Ovary (tissue), 7 donors: ENCODE measurements at regions not wholly inside any gene's neighbourhood (a gene's known extent, or its start where the extent isn't known, plus 50 kb on each side); places are given as distances from the start of the nearest gene placed in this dataset.

Experiments
- DNase-seq, 5 donors: peaks; one replicate each; pipeline ENCODE4 v3.0.0-alpha.2; 2019 to 2020
- H3K27ac ChIP-seq, 2 donors: fragments of 200-600 bp; one replicate each; pipeline versions ENCODE4 v1.5.1 to v1.8.0; 2019 to 2022
- H3K27me3 ChIP-seq: fragments of 200-600 bp; one replicate; pipeline ENCODE4 v1.8.0; 2022
- H3K36me3 ChIP-seq: fragments of 200-600 bp; sonication (generic); one replicate; pipeline ENCODE4 v1.5.1; 2019
- H3K4me1 ChIP-seq: one replicate; pipeline ENCODE4 v1.8.1; 2013; ENCODE audit warnings: mild to moderate bottlenecking, moderate library complexity; ENCODE audit not compliant: insufficient read depth
- H3K4me3 ChIP-seq: fragments of 200-600 bp; sonication (generic); one replicate; pipeline ENCODE4 v1.5.1; 2017
- H3K9me3 ChIP-seq, 2 donors: fragments of 200-600 bp in 1 of 2; sonication (generic) in 1 of 2; one replicate each; pipeline versions ENCODE4 v1.5.1 to v1.8.1; 2013 to 2019; ENCODE audit warnings: mild to moderate bottlenecking in 1 of 2, moderate library complexity in 1 of 2
- CTCF ChIP-seq, 3 donors: fragments of 450-650 bp in 2 of 3; fragments of 200-600 bp in 1 of 3; IDR thresholded peaks; one replicate each; pipeline versions ENCODE4 v1.5.1 to v1.8.0; 2016 to 2022; ENCODE audit warnings: antibody characterized with exemption in 3 of 3, mild to moderate bottlenecking in 1 of 3
- EP300 ChIP-seq: sonication (generic); formaldehyde crosslinking; IDR thresholded peaks from one replicate; pipeline ENCODE4 v1.6.1; 2017; ENCODE audit warnings: antibody characterized with exemption
- POLR2A ChIP-seq: fragments of 450-650 bp; IDR thresholded peaks from one replicate; pipeline ENCODE4 v1.6.1; 2017; ENCODE audit warnings: antibody characterized with exemption, mild to moderate bottlenecking, moderate library complexity
- WGBS, 3 donors: extraction: QIAGEN DNeasy Blood & Tissue Kit in 1 of 3; methylation state at CpG; one replicate each; pipeline versions ENCODE4 v1.1.5 to v1.1.7; 2013 to 2017; 5-methylcytosine and 5-hydroxymethylcytosine counted together
- intact Hi-C, 4 donors: fragments of 100-400 bp; cut with DNase I; formaldehyde crosslinking; loops; one replicate each; pipeline versions ENCODE4 v1.11.0 to v1.15.1; 2022 to 2023
- donor health status: DM: no; HTN: no; CAD: no; lungs with moderate emphysema.
- donor health status: DM: no; HTN: no; CAD: no.
- donor health status: Bipolar disorder and iron deficiency.
- donor health status: DM: no; HTN: no; CAD: no.
- donor health status: DM: yes; HTN: yes; CAD: no.

GRCh38 chr3:174423936-174424335 is 435.2 kb upstream of the NAALADL2 start:
- no peaks in the 10 kb centered on the region for H3K36me3 ChIP-seq
- no peak for DNase-seq
- TF ChIP-seq POLR2A, result no peak
- no peak for TF ChIP-seq CTCF (IDR thresholded peaks at IDR 0.05)
- no peak for TF ChIP-seq EP300
- WGBS, 3 donors, result 82 to 92% (median 88%) methylated on average over 2 of the region's 2 CpGs
- no peaks in the 10 kb centered on the region for H3K27me3 ChIP-seq
- no peaks in the 10 kb centered on the region for H3K4me1 ChIP-seq
- H3K4me3 ChIP-seq, result no peak overlapping the region
- no peaks in the 10 kb centered on the region for H3K9me3 ChIP-seq
- intact Hi-C loops, result no loop called here
- H3K27ac ChIP-seq, result no peak overlapping the region

GRCh38 chr3:174424656-174425055 is 434.5 kb upstream of the NAALADL2 start:
- Histone ChIP-seq H3K36me3 (no peaks in the 10 kb centered on the region), H3K4me3 (no peak overlapping the region), H3K9me3 (no peaks in the 10 kb centered on the region), H3K27me3 (no peaks in the 10 kb centered on the region), H3K4me1 (no peaks in the 10 kb centered on the region), H3K27ac (no peak overlapping the region)
- intact Hi-C loops, result no loop called here
- 89 to 92% (median 92%) methylated on average over 1 of the region's 1 CpG for WGBS, 3 donors
- no peak for DNase-seq
- TF ChIP-seq POLR2A, result no peak
- no peak for TF ChIP-seq EP300
- TF ChIP-seq CTCF (IDR thresholded peaks at IDR 0.05), result no peak

GRCh38 chr3:174425422-174425821 is 433.7 kb upstream of the NAALADL2 start:
- WGBS, 3 donors, result 95 to 97% (median 97%) methylated on average over 3 of the region's 3 CpGs
- no peak overlapping the region for H3K4me3 ChIP-seq
- no peaks in the 10 kb centered on the region for H3K36me3 ChIP-seq
- intact Hi-C loops, result no loop called here
- H3K4me1 ChIP-seq, result no peaks in the 10 kb centered on the region
- TF ChIP-seq CTCF (IDR thresholded peaks at IDR 0.05) (no peak), EP300 (no peak), POLR2A (no peak)
- H3K9me3 ChIP-seq, result no peaks in the 10 kb centered on the region
- DNase-seq, result no peak
- no peaks in the 10 kb centered on the region for H3K27me3 ChIP-seq
- H3K27ac ChIP-seq, result no peak overlapping the region

DNA sequence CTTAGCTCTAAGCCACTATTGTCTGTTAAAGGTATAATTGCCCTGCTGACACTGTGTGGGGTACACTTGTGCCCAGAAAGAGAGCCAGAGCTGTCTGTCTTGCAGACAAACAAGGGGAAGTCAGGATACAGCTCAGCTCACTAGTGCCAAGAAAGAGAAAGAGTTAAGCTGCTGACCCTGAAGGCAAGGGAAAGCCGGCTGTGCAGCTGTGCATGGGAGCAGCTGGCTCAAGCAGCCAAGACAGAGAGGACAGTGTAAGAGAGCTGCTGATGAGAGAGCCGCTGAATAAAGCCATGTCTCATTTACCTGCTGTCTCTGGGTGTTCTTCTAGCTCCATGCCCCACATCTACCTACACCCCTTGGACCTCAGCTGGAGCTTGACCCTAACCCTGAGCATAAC is 428.1 kb upstream of the NAALADL2 start:
- Histone ChIP-seq H3K27me3 (no peaks in the 10 kb centered on the region), H3K4me3 (no peak overlapping the region), H3K9me3 (no peaks in the 10 kb centered on the region), H3K27ac (no peak overlapping the region), H3K4me1 (no peaks in the 10 kb centered on the region), H3K36me3 (no peaks in the 10 kb centered on the region)
- no peak for DNase-seq
- TF ChIP-seq POLR2A (no peak), EP300 (no peak), CTCF (IDR thresholded peaks at IDR 0.05) (no peak)
- WGBS, 3 donors, result 11 to 43% (median 14%) methylated on average over 2 of the region's 2 CpGs
- intact Hi-C loops, result no loop called here

DNA sequence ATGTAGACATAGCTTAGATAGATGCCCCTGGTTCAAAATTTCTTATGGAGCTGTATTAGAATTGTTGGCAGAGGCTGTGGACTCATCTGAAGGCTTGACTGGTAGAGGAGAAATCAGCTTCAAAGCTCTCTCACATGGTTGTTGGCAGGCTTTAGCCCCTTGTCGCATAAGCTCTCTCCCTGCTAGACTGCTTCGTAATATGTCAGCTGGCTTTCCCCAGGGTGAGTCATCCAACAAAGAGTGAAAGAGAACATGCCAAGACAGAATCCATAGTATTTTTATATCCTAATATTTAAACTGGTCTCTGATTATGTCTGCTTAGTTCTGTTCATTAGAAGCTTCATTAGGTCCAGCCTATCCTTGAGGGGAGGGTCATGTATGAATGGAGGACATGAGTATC is 427.4 kb upstream of the NAALADL2 start:
- no peaks in the 10 kb centered on the region for H3K9me3 ChIP-seq
- DNase-seq, result no peak
- no peaks in the 10 kb centered on the region for H3K27me3 ChIP-seq
- intact Hi-C loops, result no loop called here
- no peak overlapping the region for H3K4me3 ChIP-seq
- no peak overlapping the region for H3K27ac ChIP-seq
- H3K4me1 ChIP-seq, result no peaks in the 10 kb centered on the region
- WGBS, 3 donors, result 83 to 97% (median 94%) methylated on average over 2 of the region's 2 CpGs
- TF ChIP-seq EP300 (no peak), POLR2A (no peak), CTCF (IDR thresholded peaks at IDR 0.05) (no peak)
- no peaks in the 10 kb centered on the region for H3K36me3 ChIP-seq
